ENCODE measurements at regions not wholly inside any gene's neighbourhood (a gene's known extent, or its start where the extent isn't known, plus 50 kb on each side); places are given as distances from the start of the nearest gene placed in this dataset.

DNA sequence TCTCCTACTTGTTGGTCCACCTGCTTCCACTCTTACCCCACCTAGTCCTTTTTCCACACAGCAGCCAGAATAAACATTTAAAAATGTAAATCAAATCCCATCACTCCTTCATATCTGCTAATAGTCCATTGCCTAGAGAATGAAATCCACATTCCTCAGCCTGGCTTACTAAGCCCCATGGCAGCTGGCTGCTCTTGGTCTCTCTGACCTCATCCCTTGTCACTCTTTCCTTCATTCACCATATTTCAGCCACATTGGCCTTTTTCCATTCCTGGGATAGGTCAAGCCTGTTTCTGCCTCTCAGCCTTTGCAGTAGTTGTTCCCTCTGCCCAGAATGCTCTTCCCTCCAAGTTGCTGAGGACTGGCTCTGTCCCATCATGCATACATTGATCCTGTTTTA is 512.8 kb downstream of the INSC start:
- DNase-seq (ENCODE audit: insufficient read length, low spot score) (no peak), FAIRE-seq (no peak)
- TF ChIP-seq POLR2A (IDR thresholded peaks at IDR 0.05; ENCODE audit: low read depth, low read length), result no peak

DNA sequence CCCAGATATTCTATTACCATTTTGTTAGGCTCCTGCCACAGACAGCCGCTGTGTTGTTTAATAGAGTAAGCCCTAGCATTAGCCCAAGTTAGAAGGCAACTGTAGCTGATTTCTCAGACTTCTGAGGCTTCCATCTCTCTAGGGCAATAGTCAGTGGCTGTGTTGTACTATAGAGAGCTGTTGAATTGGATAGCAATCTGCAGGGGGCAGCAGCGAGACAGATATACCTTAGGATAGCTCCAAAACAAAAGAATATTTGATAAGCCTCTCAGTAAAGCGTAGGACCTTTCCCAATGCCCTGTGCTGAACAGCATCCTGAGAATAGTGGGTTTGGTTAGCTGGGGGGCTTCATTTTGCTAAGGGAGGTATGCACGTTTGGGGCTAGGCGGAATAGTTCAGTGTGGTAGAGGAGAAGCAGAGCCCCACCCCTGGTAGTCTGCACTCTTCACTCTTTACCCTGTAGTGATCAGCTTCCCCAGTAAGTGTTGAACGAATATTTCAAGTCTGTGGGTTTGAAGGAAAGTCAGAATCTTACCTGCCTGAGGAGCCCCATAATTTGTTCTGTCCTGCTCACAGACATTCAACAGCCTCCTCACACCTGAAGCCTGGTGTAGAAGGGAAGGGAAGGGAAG is 515.1 kb downstream of the INSC start:
- FAIRE-seq (no peak), DNase-seq (ENCODE audit: insufficient read length, low spot score) (no peak)

DNA sequence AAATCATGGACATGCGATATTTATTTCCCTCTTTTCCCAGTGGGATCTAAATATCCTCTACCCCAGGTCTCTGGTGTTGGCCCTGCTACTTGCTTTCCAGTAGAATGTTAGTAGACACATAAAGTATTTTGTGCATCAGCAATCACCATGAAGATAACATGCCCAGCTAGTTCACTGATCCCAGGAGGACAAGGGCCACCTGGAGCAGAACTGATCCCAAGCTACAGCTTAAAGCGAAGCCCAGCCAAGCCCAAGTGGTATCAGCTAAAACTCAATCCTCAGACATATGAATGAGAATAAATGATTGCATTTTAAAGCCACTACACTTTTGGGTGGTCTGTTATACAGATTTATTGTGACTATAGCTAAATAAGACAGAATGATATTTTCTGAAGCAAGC is 516.2 kb downstream of the INSC start:
- no peak for TF ChIP-seq POLR2A (IDR thresholded peaks at IDR 0.05; ENCODE audit: low read depth, low read length)
- DNase-seq (ENCODE audit: insufficient read length, low spot score), result no peak
- FAIRE-seq, result no peak

More for the DNA sequence above, 515.1 kb downstream of the INSC start:
- no peak for TF ChIP-seq POLR2A (IDR thresholded peaks at IDR 0.05; ENCODE audit: low read depth, low read length)

DNA sequence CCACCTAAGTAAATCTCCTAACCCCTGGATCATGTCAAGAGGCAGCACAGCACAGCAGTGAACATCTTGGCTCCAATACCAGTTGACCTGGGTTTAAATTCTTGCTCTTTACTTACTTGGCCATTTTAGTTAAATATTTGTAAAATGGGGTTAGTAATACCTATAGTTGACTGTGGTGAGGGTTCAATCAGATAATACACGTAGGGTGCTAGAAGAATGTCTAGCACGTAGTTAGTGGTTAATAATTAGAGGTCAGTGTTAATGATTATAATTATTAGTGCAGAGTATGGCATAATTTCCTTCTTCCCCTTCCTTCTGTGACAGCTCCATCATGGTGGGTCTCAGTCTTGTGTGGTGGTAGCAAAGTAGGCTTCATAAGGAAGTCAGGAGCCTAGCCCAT is 520.8 kb downstream of the INSC start:
- FAIRE-seq, result no peak

DNA sequence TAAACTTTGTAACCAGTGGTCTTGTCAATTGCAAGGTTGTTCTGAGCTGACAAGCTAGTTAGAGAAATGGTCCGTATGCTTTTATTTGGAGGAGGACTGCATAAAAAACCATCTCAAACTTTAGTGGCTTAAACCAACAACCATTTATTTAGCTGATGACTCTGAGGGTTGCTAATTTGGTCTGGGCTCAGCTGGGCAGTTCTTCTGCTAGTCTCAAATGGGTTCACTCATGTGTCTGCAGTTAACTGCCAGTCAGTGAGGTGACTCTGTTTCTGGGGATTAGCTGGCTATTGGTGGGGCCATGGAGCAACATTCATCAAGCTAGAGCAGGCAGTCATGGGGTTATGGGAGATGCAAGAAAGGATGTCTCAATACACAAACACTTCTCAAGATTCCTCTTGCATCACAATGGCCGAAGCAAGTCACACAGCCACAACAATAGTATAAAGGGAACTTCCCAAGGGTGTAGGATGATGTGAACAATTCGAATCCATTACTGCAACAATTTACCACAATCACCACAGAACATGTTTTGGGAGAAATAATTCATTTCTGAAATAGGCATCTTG is 521.9 kb downstream of the INSC start:
- TF ChIP-seq POLR2A (IDR thresholded peaks at IDR 0.05; ENCODE audit: low read depth, low read length), result no peak
- FAIRE-seq, result no peak
- no peak for DNase-seq (ENCODE audit: insufficient read length, low spot score)

More for the DNA sequence above, 520.8 kb downstream of the INSC start:
- no peak for DNase-seq (ENCODE audit: insufficient read length, low spot score)
- TF ChIP-seq POLR2A (IDR thresholded peaks at IDR 0.05; ENCODE audit: low read depth, low read length), result no peak

DNA sequence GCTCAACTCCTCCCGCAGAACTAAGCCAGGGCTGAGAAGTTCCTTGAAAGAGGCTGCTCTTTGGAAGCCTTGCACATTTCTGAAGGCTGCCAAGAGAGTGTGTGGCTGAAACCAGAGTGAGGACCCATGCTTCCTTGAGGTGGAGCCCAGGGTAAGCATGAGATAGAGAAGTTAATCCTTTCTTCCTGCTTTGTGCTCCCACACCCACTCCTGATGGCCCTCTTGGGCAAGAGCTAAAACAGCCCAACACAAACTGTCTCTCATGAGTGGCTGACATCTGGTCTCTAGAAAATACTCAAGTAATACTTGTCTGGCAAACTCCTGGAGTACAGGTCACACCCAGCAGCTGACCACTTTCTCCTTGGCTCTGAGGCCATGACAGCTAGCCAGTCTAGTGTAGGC is 523.7 kb downstream of the INSC start:
- no peak for FAIRE-seq
- no peak for DNase-seq (ENCODE audit: insufficient read length, low spot score)
- no peak for TF ChIP-seq POLR2A (IDR thresholded peaks at IDR 0.05; ENCODE audit: low read depth, low read length)

DNA sequence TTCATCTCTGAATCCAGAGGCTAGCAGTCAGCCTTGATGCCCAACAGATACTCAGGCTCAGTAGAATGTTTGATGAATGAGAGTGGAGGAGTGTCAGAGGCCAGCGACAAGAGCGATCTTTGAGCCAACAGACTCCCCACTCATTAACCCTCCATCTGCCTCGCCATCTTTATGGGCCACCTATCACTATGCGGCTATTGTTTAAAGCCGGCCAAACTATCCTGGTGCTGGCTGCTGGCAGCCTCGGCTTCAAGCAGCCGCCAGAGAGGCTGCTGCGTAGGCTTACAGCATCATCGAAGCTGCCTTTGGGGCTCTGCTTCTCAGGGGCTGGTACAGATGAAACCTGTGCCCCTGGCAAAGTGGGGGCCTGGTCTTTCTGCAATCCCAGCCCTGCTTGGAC is 525.6 kb downstream of the INSC start:
- FAIRE-seq, result no peak
- no peak for TF ChIP-seq POLR2A (IDR thresholded peaks at IDR 0.05; ENCODE audit: low read depth, low read length)
- DNase-seq (ENCODE audit: insufficient read length, low spot score), result no peak

DNA sequence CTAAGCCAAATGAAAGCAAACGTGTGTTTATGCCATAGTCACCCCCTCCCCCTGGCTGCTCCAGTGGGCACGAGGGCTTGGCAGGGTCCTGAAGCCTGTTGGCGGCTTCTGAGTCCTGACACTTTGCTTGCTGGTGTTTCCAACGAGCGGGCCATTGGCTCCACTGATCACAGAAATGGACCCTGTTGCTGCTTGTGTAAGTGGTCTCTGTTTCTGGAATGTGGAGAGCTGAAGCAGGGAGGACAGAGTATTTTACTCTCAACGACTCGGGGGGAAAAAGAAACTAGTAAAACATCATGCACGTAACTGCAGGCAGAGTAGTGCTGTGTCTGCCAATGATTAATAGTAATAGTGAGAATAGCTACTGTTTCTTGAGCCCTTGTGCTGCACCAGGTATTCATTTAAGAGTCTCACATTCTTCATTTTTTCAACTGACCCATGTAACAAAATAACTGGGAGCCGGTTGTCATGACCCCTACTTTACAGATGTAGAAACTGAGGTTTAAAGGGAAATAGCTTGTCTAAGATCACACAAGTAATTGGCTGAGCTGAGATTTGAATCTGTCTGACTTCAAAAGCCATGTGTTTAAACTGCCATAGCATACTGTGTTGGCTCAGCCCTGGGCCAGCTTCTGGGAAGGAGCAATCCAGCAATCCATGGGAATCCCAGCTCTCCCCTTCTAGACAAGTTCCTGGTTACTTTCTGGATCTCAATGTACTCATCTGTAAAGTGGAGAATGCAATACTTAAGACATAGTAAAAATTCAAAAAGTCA is 526.7 kb downstream of the INSC start:
- DNase-seq (ENCODE audit: insufficient read length, low spot score), result no peak
- FAIRE-seq, result no peak
- no peak for TF ChIP-seq POLR2A (IDR thresholded peaks at IDR 0.05; ENCODE audit: low read depth, low read length)

DNA sequence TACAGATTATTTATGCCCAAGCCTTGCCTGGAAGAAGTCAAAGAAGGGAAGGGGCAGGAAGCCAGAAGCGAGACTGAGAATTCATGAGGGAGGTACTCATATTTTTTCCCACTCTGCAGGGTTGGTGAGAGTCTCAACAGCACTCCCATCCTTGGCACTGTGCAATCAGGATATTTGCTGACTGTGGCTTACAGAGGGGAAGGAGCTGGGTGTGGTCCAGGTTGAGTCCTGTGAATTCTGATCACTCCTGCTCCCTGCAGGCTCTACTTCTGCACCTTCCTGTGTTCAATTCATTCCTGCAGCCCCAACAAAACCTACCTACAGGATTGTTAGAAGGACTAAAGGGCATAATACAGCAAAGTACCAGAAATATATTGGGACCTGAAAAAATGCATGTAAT is 530.5 kb downstream of the INSC start:
- FAIRE-seq (no peak), DNase-seq (ENCODE audit: insufficient read length, low spot score) (no peak)
- no peak for TF ChIP-seq POLR2A (IDR thresholded peaks at IDR 0.05; ENCODE audit: low read depth, low read length)

DNA sequence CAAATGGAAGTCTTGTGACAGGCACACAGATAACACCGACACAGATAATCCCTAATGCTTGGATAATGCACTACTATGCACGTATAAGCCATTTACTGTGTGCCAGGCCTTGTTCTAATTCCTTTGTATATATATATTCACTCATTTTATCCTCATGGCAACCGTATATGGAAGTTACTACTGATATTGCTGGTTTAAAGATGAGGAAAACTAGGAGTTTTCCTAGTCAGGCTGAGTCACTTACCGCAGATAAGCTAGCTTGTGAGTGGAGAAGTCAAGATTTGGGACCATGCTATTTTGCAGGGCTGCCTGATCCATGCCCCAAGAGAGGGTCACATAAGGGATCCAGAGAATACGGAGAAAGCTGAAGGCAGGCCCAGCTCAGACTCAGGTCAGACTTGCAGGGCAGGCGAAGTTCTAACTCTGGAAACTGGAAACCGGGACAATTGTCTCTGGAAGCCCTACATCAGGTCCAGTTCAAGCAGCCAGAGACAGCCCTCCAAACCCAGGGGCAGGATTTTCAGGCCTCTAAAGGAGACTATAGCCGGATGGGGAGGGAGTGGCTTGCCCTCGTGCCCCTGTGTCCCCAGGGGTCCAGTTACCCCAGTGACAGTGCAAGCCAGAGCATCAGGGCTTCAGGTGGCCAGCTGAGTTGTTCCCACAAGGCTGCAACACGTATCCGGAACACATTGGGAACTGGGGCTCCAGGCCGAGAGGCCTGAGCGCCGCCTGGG is 534.8 kb downstream of the INSC start:
- DNase-seq (ENCODE audit: insufficient read length, low spot score), result no peak
- no peak for TF ChIP-seq POLR2A (IDR thresholded peaks at IDR 0.05; ENCODE audit: low read depth, low read length)
- no peak for FAIRE-seq

DNA sequence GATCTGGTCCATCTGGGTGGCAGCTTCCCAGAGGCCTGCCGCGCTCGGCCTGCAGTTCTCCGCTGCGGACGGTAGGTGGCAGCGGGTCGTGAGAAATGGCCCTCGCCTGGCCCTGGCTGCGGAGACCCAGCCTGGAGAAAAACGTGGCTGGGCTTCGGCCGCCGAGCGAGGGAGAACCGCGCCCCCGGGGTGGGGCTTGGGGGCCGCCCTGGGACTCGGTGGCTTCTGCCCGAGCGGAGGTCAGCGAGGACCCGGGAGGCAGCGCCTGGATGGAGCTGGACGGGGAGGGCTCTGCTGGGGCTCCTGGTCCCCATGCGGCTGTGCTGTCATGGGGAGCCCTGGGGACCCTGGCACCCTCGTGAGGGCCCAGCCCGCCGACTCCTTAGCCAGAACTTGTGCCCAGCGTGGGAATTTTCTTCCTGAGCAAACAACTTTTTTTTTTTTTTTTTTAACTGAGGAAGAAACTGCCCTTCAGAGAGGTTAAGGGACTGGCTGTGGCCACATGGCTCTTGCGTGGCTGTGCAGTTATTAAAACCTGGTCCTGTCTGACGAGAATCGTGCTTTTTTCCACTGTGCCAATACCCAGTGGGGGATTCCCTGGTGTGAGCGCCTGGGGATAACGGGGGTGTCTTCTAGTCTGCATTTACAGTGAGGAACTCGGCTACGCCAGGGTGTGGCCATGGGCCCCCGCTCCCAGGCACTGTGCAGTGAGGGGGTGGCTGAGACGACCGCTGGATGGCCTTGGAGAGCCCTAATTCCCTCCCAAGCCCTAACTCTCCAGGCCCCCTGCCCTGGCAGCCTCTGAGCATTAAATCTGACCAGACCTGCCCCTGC is 535.6 kb downstream of the INSC start:
- DNase-seq (ENCODE audit: insufficient read length, low spot score) (peak; percentile 77), FAIRE-seq (no peak)
- TF ChIP-seq POLR2A (IDR thresholded peaks at IDR 0.05; ENCODE audit: low read depth, low read length), result 0 out of 2 replicates have a peak, but pooled peaks have one; percentile 14

DNA sequence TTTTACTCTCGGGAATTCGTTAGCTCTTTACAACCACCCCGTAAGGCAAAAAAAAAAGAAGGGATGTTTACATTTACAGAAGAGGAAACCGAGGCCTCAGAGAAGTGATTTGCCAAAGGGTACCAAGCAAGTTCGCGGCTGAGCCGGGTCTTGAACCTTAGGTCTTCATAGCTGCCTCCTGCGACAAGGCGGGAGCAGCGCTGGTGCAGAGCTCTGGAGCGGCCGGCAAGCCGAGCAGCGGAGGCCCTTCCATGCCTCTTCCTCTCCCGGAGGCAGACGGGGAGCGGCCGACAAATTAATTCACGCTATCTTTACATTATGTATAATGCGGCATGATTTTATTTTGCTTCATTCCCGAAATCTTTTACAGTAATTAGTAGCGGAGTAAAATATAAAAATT is 536.3 kb downstream of the INSC start:
- no peak for FAIRE-seq

DNA sequence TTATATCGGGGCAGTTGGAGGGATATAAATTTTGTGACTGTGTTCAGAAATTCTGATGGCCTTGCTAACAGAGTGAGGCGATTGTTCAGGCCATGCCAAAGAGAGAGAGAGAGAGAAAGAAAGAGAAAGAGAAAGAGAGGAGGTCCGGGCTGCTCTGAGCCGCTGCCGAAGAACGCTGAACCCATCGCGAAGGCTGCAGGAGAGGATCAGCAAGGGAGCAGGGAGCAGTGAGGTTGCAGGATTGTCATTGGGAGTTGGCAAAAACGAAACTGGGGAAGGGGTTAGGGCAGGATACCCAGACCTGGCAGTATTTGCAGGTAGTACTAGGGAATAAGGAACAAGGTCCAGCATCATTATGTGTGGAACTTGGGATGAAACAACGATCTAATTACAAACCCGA is 537.1 kb downstream of the INSC start:
- no peak for FAIRE-seq
- TF ChIP-seq POLR2A (IDR thresholded peaks at IDR 0.05; ENCODE audit: low read depth, low read length), result no peak
- DNase-seq (ENCODE audit: insufficient read length, low spot score), result no peak

More for the DNA sequence above, 536.3 kb downstream of the INSC start:
- DNase-seq (ENCODE audit: insufficient read length, low spot score), result no peak
- TF ChIP-seq POLR2A (IDR thresholded peaks at IDR 0.05; ENCODE audit: low read depth, low read length), result no peak

All from H54 (cell line).